Tibial artery (tissue), 4 donors: ENCODE measurements at regions not wholly inside any gene's neighbourhood (a gene's known extent, or its start where the extent isn't known, plus 50 kb on each side); places are given as distances from the start of the nearest gene placed in this dataset.
A peak's percentile ranks its signal among the peaks of the same experiment; 100 is the strongest.

ENCODE experiments used
- DNase-seq, 2 donors: peaks; one replicate each; pipeline ENCODE4 v3.0.0-alpha.2; 2019
- H3K27ac ChIP-seq, 2 donors: fragments of 200-600 bp; sonication (generic) in 1 of 2; 1 replicate in 1 of 2; 2 replicates in 1 of 2; pipeline ENCODE4 v1.5.1; 2018 to 2019; ENCODE audit warnings: mild to moderate bottlenecking in 1 of 2
- H3K27me3 ChIP-seq, 2 donors: fragments of 200-600 bp; sonication (generic) in 1 of 2; one replicate each; pipeline versions ENCODE4 v1.5.1 to v1.6.0; 2016 to 2019
- H3K36me3 ChIP-seq, 3 donors: fragments of 200-600 bp; sonication (generic) in 2 of 3; one replicate each; pipeline ENCODE4 v1.5.1; 2016 to 2019; ENCODE audit warnings: mild to moderate bottlenecking in 2 of 3
- H3K4me1 ChIP-seq, 4 donors: fragments of 200-600 bp; sonication (generic) in 2 of 4; 1 replicate in 3 of 4; 2 replicates in 1 of 4; pipeline ENCODE4 v1.5.1; 2016 to 2019
- H3K4me3 ChIP-seq, 2 donors: fragments of 200-600 bp; sonication (generic) in 1 of 2; 1 replicate in 1 of 2; 2 replicates in 1 of 2; pipeline ENCODE4 v1.5.1; 2018 to 2019; ENCODE audit warnings: mild to moderate bottlenecking in 2 of 2
- H3K9me3 ChIP-seq, 3 donors: fragments of 200-600 bp; sonication (generic) in 1 of 3; one replicate each; pipeline ENCODE4 v1.5.1; 2016 to 2019
- intact Hi-C: fragments of 100-400 bp; cut with DNase I; formaldehyde crosslinking; loops from one replicate; pipeline ENCODE4 v1.15.0; 2023; ENCODE audit warnings: low total_unique reads
- TF ChIP-seq, protein P1 (sequence below), 2 experiments: fragments of 200-600 bp in 1 of 2; fragments of 450-650 bp in 1 of 2; IDR thresholded peaks; one replicate each; pipeline ENCODE4 v1.5.1; 2017 to 2019; ENCODE audit warnings: antibody characterized with exemption in 2 of 2, mild to moderate bottlenecking in 1 of 2, moderate library complexity in 1 of 2

GRCh38 chr4:96974295-96974694 is 1134.4 kb downstream of the PDHA2 start:
- no peaks in the 10 kb centered on the region for H3K4me1 ChIP-seq
- intact Hi-C loops, result no loop called here
- no peak for DNase-seq
- H3K9me3 ChIP-seq, result no peaks in the 10 kb centered on the region
- no peak overlapping the region for H3K27ac ChIP-seq
- no peak overlapping the region for H3K4me3 ChIP-seq
- H3K36me3 ChIP-seq, result no peaks in the 10 kb centered on the region
- TF ChIP-seq, protein P1, sequence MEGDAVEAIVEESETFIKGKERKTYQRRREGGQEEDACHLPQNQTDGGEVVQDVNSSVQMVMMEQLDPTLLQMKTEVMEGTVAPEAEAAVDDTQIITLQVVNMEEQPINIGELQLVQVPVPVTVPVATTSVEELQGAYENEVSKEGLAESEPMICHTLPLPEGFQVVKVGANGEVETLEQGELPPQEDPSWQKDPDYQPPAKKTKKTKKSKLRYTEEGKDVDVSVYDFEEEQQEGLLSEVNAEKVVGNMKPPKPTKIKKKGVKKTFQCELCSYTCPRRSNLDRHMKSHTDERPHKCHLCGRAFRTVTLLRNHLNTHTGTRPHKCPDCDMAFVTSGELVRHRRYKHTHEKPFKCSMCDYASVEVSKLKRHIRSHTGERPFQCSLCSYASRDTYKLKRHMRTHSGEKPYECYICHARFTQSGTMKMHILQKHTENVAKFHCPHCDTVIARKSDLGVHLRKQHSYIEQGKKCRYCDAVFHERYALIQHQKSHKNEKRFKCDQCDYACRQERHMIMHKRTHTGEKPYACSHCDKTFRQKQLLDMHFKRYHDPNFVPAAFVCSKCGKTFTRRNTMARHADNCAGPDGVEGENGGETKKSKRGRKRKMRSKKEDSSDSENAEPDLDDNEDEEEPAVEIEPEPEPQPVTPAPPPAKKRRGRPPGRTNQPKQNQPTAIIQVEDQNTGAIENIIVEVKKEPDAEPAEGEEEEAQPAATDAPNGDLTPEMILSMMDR (IDR thresholded peaks at IDR 0.05), result no peak
- no peaks in the 10 kb centered on the region for H3K27me3 ChIP-seq

- Histone ChIP-seq H3K27ac (no peak overlapping the region), H3K27me3 (no peaks in the 10 kb centered on the region), H3K4me3 (peak overlapping the region; percentile 10 to 23), H3K4me1 (no peaks in the 10 kb centered on the region), H3K9me3 (no peaks in the 10 kb centered on the region), H3K36me3 (no peaks in the 10 kb centered on the region)
- no peak for DNase-seq
- intact Hi-C loops, result no loop called here
- TF ChIP-seq, protein P1 (IDR thresholded peaks at IDR 0.05), result no peak
Measured at GRCh38 chr4:96983830-96984229, 1143.9 kb downstream of the PDHA2 start.

DNA sequence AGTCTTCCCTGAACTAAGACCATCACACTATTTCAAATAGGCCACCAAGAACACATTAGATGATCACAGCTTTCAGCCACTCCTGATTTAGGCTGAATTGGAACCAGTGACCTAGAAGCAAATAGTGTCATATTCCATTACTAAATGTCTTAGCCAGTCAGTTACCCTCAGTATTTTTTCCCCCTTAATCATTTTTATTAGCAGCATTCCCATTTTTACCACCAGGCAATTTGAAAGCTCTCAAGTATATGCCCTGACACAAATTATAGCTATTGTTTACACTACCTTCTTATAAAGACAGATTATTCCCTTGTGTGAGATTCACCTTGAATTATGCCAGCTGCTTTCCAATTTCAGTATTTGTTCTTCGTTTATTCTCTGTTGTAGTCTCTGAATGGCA is 1146.9 kb downstream of the PDHA2 start:
- H3K27ac ChIP-seq, result no peak overlapping the region
- intact Hi-C loops, result no loop called here
- H3K4me3 ChIP-seq, result no peak overlapping the region
- no peaks in the 10 kb centered on the region for H3K36me3 ChIP-seq
- no peak for DNase-seq
- TF ChIP-seq, protein P1 (IDR thresholded peaks at IDR 0.05), result no peak
- no peaks in the 10 kb centered on the region for H3K27me3 ChIP-seq
- no peaks in the 10 kb centered on the region for H3K9me3 ChIP-seq
- H3K4me1 ChIP-seq, result no peaks in the 10 kb centered on the region

GRCh38 chr4:96991083-96991482 is 1151.2 kb downstream of the PDHA2 start:
- H3K9me3 ChIP-seq, result no peaks in the 10 kb centered on the region
- DNase-seq, result no peak
- no peaks in the 10 kb centered on the region for H3K27me3 ChIP-seq
- no peak overlapping the region for H3K4me3 ChIP-seq
- intact Hi-C loops, result no loop called here
- TF ChIP-seq, protein P1 (IDR thresholded peaks at IDR 0.05), result no peak
- no peaks in the 10 kb centered on the region for H3K4me1 ChIP-seq
- H3K27ac ChIP-seq, result no peak overlapping the region
- H3K36me3 ChIP-seq, result no peaks in the 10 kb centered on the region

DNA sequence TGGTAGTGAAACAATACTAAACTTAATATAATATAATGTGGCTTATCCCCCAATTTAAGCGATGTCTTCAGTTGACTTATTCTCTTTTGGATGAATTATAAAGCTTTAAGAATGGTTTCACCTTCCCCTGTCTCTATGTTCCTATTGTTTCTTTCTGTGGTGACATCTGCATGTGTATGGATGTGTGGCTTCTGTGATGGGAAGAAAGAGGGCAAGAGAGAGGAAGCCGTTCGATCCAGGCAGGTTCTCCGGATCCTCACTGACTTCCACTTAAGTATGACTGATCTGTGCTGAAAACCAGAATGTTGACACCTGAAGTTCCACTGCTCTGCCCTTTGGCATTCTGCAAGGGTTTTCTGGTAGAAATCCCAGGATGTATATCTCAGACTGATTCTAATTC is 1150.8 kb downstream of the STPG2 start:
- DNase-seq, result no peak
- no peak overlapping the region for H3K4me3 ChIP-seq
- H3K36me3 ChIP-seq, result no peaks in the 10 kb centered on the region
- no peaks in the 10 kb centered on the region for H3K4me1 ChIP-seq
- no peak overlapping the region for H3K27ac ChIP-seq
- no peaks in the 10 kb centered on the region for H3K9me3 ChIP-seq
- intact Hi-C loops, result no loop called here
- H3K27me3 ChIP-seq, result no peaks in the 10 kb centered on the region
- TF ChIP-seq, protein P1 (IDR thresholded peaks at IDR 0.05), result no peak

DNA sequence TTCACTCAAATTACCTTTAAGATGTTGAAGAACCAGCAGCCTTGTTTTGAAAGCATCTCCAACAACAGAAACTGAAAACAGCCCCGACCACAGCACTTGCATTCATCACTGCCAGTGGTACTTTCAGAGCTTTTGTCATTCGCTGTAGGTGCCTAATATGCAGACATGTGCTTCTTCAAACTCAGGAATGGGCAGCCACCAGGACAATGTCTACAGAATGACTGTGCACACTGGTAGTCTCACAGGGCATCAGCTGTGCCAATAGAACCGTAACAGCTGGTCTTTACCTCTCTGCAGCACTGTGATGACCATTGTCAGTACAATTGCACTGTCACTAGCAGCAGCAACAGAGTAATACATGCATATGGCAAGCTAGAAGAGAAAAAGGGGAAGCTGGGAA is 1149.7 kb downstream of the STPG2 start:
- no peaks in the 10 kb centered on the region for H3K36me3 ChIP-seq
- intact Hi-C loops, result no loop called here
- no peak overlapping the region for H3K4me3 ChIP-seq
- no peaks in the 10 kb centered on the region for H3K9me3 ChIP-seq
- H3K4me1 ChIP-seq, result no peaks in the 10 kb centered on the region
- no peaks in the 10 kb centered on the region for H3K27me3 ChIP-seq
- no peak for DNase-seq
- TF ChIP-seq, protein P1 (IDR thresholded peaks at IDR 0.05), result no peak
- H3K27ac ChIP-seq, result no peak overlapping the region
